ENCODE measurements at regions not wholly inside any gene's neighbourhood (a gene's known extent, or its start where the extent isn't known, plus 50 kb on each side); places are given as distances from the start of the nearest gene placed in this dataset.

- POLR2A ChIA-PET, result no interaction called here
- TF ChIP-seq CTCF (IDR thresholded peaks at IDR 0.05; ENCODE audit: insufficient read depth, low read length, missing control alignments), result no peak
- CTCF ChIA-PET, result no interaction called here
- no peak for DNase-seq (ENCODE audit: low read depth, low spot score)
- no peak overlapping the region for H3K4me3 ChIP-seq (ENCODE audit: low read depth, low read length)
Observed at GRCh38 chr4:31613946-31614623, 893.9 kb downstream of the PCDH7 start.

GRCh38 chr4:31617667-31618066, 897.5 kb downstream of the PCDH7 start:
- CTCF ChIA-PET, result no interaction called here
- DNase-seq (ENCODE audit: low read depth, low spot score), result no peak
- no peak for TF ChIP-seq CTCF (IDR thresholded peaks at IDR 0.05; ENCODE audit: insufficient read depth, low read length, missing control alignments)
- no peak overlapping the region for H3K4me3 ChIP-seq (ENCODE audit: low read depth, low read length)
- POLR2A ChIA-PET, result no interaction called here

GRCh38 chr4:31620476-31620875, 900.3 kb downstream of the PCDH7 start:
- DNase-seq (ENCODE audit: low read depth, low spot score), result no peak
- CTCF ChIA-PET, result no interaction called here
- POLR2A ChIA-PET, result no interaction called here
- TF ChIP-seq CTCF (IDR thresholded peaks at IDR 0.05; ENCODE audit: insufficient read depth, low read length, missing control alignments), result no peak
- H3K4me3 ChIP-seq (ENCODE audit: low read depth, low read length), result no peak overlapping the region

GRCh38 chr4:31645236-31645635, 925.1 kb downstream of the PCDH7 start:
- no peak for TF ChIP-seq CTCF (IDR thresholded peaks at IDR 0.05; ENCODE audit: insufficient read depth, low read length, missing control alignments)
- CTCF ChIA-PET, result no interaction called here
- POLR2A ChIA-PET, result no interaction called here
- H3K4me3 ChIP-seq (ENCODE audit: low read depth, low read length), result no peak overlapping the region
- DNase-seq (ENCODE audit: low read depth, low spot score), result no peak

- POLR2A ChIA-PET, result no interaction called here
- DNase-seq (ENCODE audit: low read depth, low spot score), result no peak
- CTCF ChIA-PET, result no interaction called here
- TF ChIP-seq CTCF (IDR thresholded peaks at IDR 0.05; ENCODE audit: insufficient read depth, low read length, missing control alignments), result no peak
- no peak overlapping the region for H3K4me3 ChIP-seq (ENCODE audit: low read depth, low read length)
Observed at GRCh38 chr4:31647786-31648185, 927.6 kb downstream of the PCDH7 start.

GRCh38 chr4:31649878-31650277, 929.7 kb downstream of the PCDH7 start:
- TF ChIP-seq CTCF (IDR thresholded peaks at IDR 0.05; ENCODE audit: insufficient read depth, low read length, missing control alignments), result no peak
- DNase-seq (ENCODE audit: low read depth, low spot score), result no peak
- CTCF ChIA-PET, result no interaction called here

More at GRCh38 chr4:31649878-31650277, 929.7 kb downstream of the PCDH7 start:
- H3K4me3 ChIP-seq (ENCODE audit: low read depth, low read length), result no peak overlapping the region
- POLR2A ChIA-PET, result no interaction called here
